ENCODE measurements at regions not wholly inside any gene's neighbourhood (a gene's known extent, or its start where the extent isn't known, plus 50 kb on each side); places are given as distances from the start of the nearest gene placed in this dataset.

GRCh38 chr12:114257687-114258086 lies 148.3 kb downstream of the TBX5 start:
- DNase-seq (ENCODE audit: low read depth in 4 of 4, low spot score in 3 of 4), result no peak

- no peak for DNase-seq (ENCODE audit: low read depth in 4 of 4, low spot score in 3 of 4)
Observed at GRCh38 chr12:114254998-114255397, 150.9 kb downstream of the TBX5 start.

GRCh38 chr12:114253976-114254778 lies 151.8 kb downstream of the TBX5 start:
- no peak for DNase-seq (ENCODE audit: low read depth in 4 of 4, low spot score in 3 of 4)

GRCh38 chr12:114248527-114248926 lies 157.4 kb downstream of the TBX5 start:
- DNase-seq (ENCODE audit: low read depth in 4 of 4, low spot score in 3 of 4), result no peak

- DNase-seq (ENCODE audit: low read depth in 4 of 4, low spot score in 3 of 4), result no peak
Observed at GRCh38 chr12:114245555-114245954, 160.4 kb downstream of the TBX5 start.

- no peak for DNase-seq (ENCODE audit: low read depth in 4 of 4, low spot score in 3 of 4)
Observed at GRCh38 chr12:114241973-114242434, 163.9 kb downstream of the TBX5 start.

- no peak for DNase-seq (ENCODE audit: low read depth in 4 of 4, low spot score in 3 of 4)
Observed at GRCh38 chr12:114240288-114240687, 165.7 kb downstream of the TBX5 start.

- no peak for DNase-seq (ENCODE audit: low read depth in 4 of 4, low spot score in 3 of 4)
Observed at GRCh38 chr12:114238808-114239207, 167.1 kb downstream of the TBX5 start.

GRCh38 chr12:114237230-114237629 lies 168.7 kb downstream of the TBX5 start:
- DNase-seq (ENCODE audit: low read depth in 4 of 4, low spot score in 3 of 4), result no peak

GRCh38 chr12:114232187-114232586 lies 173.8 kb downstream of the TBX5 start:
- no peak for DNase-seq (ENCODE audit: low read depth in 4 of 4, low spot score in 3 of 4)

GRCh38 chr12:114229150-114229549 lies 176.8 kb downstream of the TBX5 start:
- no peak for DNase-seq (ENCODE audit: low read depth in 4 of 4, low spot score in 3 of 4)

GRCh38 chr12:114226241-114226928 lies 179.6 kb downstream of the TBX5 start:
- no peak for DNase-seq (ENCODE audit: low read depth in 4 of 4, low spot score in 3 of 4)

GRCh38 chr12:114221957-114222630 lies 183.8 kb downstream of the TBX5 start:
- DNase-seq (ENCODE audit: low read depth in 4 of 4, low spot score in 3 of 4), result no peak

- no peak for DNase-seq (ENCODE audit: low read depth in 4 of 4, low spot score in 3 of 4)
Observed at GRCh38 chr12:114221136-114221833, 184.7 kb downstream of the TBX5 start.

GRCh38 chr12:114220311-114220710 lies 185.6 kb downstream of the TBX5 start:
- DNase-seq (ENCODE audit: low read depth in 4 of 4, low spot score in 3 of 4), result no peak

GRCh38 chr12:114218136-114218535 lies 187.8 kb downstream of the TBX5 start:
- no peak for DNase-seq (ENCODE audit: low read depth in 4 of 4, low spot score in 3 of 4)

GRCh38 chr12:114215746-114216145 lies 190.2 kb downstream of the TBX5 start:
- DNase-seq (ENCODE audit: low read depth in 4 of 4, low spot score in 3 of 4), result peak in 3 of 4 donors; percentile 8 to 33 (median 14)

GRCh38 chr12:114213055-114213581 lies 192.8 kb downstream of the TBX5 start:
- no peak for DNase-seq (ENCODE audit: low read depth in 4 of 4, low spot score in 3 of 4)

GRCh38 chr12:114209861-114210260 lies 196.1 kb downstream of the TBX5 start:
- no peak for DNase-seq (ENCODE audit: low read depth in 4 of 4, low spot score in 3 of 4)

GRCh38 chr12:114206525-114206924 lies 199.4 kb downstream of the TBX5 start:
- DNase-seq (ENCODE audit: low read depth in 4 of 4, low spot score in 3 of 4), result no peak

- no peak for DNase-seq (ENCODE audit: low read depth in 4 of 4, low spot score in 3 of 4)
Observed at GRCh38 chr12:114201794-114202193, 204.2 kb downstream of the TBX5 start.
